ENCODE measurements at regions not wholly inside any gene's neighbourhood (a gene's known extent, or its start where the extent isn't known, plus 50 kb on each side); places are given as distances from the start of the nearest gene placed in this dataset.

GRCh38 chr9:7983490-7983889 is 183.9 kb upstream of the DMAC1 start:
- DNase-seq (ENCODE audit: low spot score) = peak; percentile 98

- DNase-seq (ENCODE audit: low spot score) = no peak
Measured at GRCh38 chr9:7982907-7983306, 183.3 kb upstream of the DMAC1 start.

- peak; percentile 44 for DNase-seq (ENCODE audit: low spot score)
Measured at GRCh38 chr9:7980691-7981289, 181.2 kb upstream of the DMAC1 start.

GRCh38 chr9:7980041-7980440 is 180.5 kb upstream of the DMAC1 start:
- no peak for DNase-seq (ENCODE audit: low spot score)

- DNase-seq (ENCODE audit: low spot score) = no peak
Measured at GRCh38 chr9:7979611-7980010, 180.0 kb upstream of the DMAC1 start.

- DNase-seq (ENCODE audit: low spot score) = no peak
Measured at GRCh38 chr9:7977586-7977985, 178.0 kb upstream of the DMAC1 start.

- DNase-seq (ENCODE audit: low spot score) = no peak
Measured at GRCh38 chr9:7976856-7977255, 177.3 kb upstream of the DMAC1 start.

- DNase-seq (ENCODE audit: low spot score) = no peak
Measured at GRCh38 chr9:7976167-7976755, 176.7 kb upstream of the DMAC1 start.

GRCh38 chr9:7975336-7975735 is 175.8 kb upstream of the DMAC1 start:
- DNase-seq (ENCODE audit: low spot score) = no peak

GRCh38 chr9:7974335-7974960 is 174.9 kb upstream of the DMAC1 start:
- DNase-seq (ENCODE audit: low spot score) = no peak

GRCh38 chr9:7973123-7973522 is 173.5 kb upstream of the DMAC1 start:
- DNase-seq (ENCODE audit: low spot score) = no peak

- DNase-seq (ENCODE audit: low spot score) = no peak
Measured at GRCh38 chr9:7970681-7971330, 171.2 kb upstream of the DMAC1 start.

- DNase-seq (ENCODE audit: low spot score) = no peak
Measured at GRCh38 chr9:7968687-7969086, 169.1 kb upstream of the DMAC1 start.

GRCh38 chr9:7967851-7968250 is 168.3 kb upstream of the DMAC1 start:
- no peak for DNase-seq (ENCODE audit: low spot score)

- no peak for DNase-seq (ENCODE audit: low spot score)
Measured at GRCh38 chr9:7967093-7967827, 167.7 kb upstream of the DMAC1 start.

GRCh38 chr9:7965063-7965462 is 165.5 kb upstream of the DMAC1 start:
- DNase-seq (ENCODE audit: low spot score) = no peak

- no peak for DNase-seq (ENCODE audit: low spot score)
Measured at GRCh38 chr9:7963026-7963425, 163.4 kb upstream of the DMAC1 start.

- DNase-seq (ENCODE audit: low spot score) = no peak
Measured at GRCh38 chr9:7961076-7961475, 161.5 kb upstream of the DMAC1 start.

- no peak for DNase-seq (ENCODE audit: low spot score)
Measured at GRCh38 chr9:7960320-7961050, 160.9 kb upstream of the DMAC1 start.

- DNase-seq (ENCODE audit: low spot score) = no peak
Measured at GRCh38 chr9:7957803-7958202, 158.2 kb upstream of the DMAC1 start.

GRCh38 chr9:7947577-7947976 is 148.0 kb upstream of the DMAC1 start:
- no peak for DNase-seq (ENCODE audit: low spot score)

GRCh38 chr9:7946458-7946857 is 146.9 kb upstream of the DMAC1 start:
- no peak for DNase-seq (ENCODE audit: low spot score)

Measured in pons (tissue), 1 donor.